GM18951 (cell line): ENCODE measurements at regions not wholly inside any gene's neighbourhood (a gene's known extent, or its start where the extent isn't known, plus 50 kb on each side); places are given as distances from the start of the nearest gene placed in this dataset.

Experiments
- POLR2A ChIP-seq: IDR thresholded peaks from 4 replicates; pipeline ENCODE4 v1.6.1; 2011; ENCODE audit warnings: mild to moderate bottlenecking; ENCODE audit not compliant: insufficient read length, insufficient read depth; ENCODE audit errors: extremely low read depth
- in situ Hi-C: fragments of 300-500 bp; cut with MboI; formaldehyde crosslinking; loops from one replicate; pipeline ENCODE4 v1.12.0; 2022; ENCODE audit warnings: low sequenced_read_pairs, mixed read lengths, inconsistent platforms; ENCODE audit not compliant: unreplicated experiment

- in situ Hi-C loops = no loop called here
Measured at GRCh38 chr15:47405365-47406162, 311.7 kb upstream of the SEMA6D start.

DNA sequence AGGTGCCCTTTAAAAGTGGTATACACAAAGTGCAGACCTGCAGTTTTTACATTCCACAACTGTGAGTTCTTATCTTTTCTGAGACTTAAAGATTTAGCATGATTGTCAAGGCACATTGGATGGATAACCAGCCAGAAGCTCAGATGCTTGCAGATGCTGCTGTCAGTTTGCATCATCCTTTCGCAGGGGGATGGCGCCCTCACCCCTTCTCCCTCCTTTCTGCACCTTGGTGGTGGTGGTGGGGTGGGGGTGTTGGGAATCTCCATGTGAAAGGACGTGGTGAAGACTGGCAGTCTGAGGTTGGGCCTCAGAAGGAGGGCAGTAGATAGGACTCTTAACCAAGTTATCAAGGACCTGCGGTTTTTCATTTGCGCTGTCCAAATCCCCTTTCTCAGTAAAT lies 309.6 kb upstream of the SEMA6D start:
- in situ Hi-C loops = no loop called here
- no peak for TF ChIP-seq POLR2A

More at GRCh38 chr15:47405365-47406162, 311.7 kb upstream of the SEMA6D start:
- no peak for TF ChIP-seq POLR2A

DNA sequence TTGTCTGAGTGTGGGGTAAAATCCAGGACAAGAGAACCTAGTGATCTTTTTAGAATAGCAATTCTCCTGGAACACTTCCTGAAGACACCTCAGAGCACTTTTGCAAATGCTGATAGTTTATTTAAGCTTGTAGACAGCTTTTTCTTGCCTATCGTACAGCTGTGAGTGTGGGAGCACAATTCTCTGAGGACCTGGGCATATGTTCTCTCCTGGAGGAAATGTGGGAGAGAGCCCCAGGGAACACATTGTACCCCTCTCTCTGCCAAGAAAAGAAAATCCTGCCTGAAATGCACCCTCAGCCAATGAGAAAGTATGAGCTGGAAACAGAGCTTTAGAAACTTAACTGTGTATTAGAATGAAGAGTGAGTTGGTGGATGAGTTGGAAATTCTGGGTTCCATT lies 308.3 kb upstream of the SEMA6D start:
- in situ Hi-C loops = no loop called here
- no peak for TF ChIP-seq POLR2A

DNA sequence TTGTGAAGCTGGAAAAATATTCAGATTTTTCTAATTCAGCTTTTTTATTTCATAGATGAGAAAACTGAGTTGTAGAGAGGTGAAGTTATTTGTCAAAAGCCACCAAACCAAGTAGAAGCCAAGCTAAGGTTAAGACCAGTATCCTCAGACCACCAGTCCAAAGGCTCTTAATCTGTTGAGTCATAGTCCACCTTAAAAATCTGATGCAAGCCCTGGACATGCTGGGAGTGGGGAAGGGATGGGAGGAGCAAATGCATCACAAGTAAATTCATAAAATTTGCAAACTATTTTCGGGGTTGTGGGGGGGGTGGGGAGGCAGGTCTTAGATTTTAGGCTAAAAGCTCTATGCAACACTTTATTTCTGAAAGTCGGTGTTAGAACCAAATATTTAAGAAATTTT lies 307.7 kb upstream of the SEMA6D start:
- in situ Hi-C loops = no loop called here
- TF ChIP-seq POLR2A = no peak

DNA sequence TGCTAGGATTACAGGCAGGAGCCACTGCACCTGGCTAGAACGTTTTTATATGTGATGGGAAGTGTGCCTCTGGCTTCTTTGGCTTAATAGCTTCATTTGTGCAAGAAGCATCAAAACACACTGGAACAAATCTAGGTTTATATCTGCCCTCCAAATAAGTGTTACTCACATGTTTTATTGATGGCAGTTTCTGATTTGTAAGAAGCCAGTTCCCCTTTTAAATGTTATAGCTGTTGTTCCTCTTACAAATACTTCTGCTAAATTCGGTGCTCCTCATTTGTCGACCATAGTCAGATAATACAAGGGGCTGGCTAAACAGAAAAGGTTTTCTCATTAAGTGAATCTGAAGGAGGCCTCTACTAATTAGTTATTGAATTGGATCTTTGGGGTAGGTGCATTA lies 307.1 kb upstream of the SEMA6D start:
- in situ Hi-C loops = no loop called here
- no peak for TF ChIP-seq POLR2A

DNA sequence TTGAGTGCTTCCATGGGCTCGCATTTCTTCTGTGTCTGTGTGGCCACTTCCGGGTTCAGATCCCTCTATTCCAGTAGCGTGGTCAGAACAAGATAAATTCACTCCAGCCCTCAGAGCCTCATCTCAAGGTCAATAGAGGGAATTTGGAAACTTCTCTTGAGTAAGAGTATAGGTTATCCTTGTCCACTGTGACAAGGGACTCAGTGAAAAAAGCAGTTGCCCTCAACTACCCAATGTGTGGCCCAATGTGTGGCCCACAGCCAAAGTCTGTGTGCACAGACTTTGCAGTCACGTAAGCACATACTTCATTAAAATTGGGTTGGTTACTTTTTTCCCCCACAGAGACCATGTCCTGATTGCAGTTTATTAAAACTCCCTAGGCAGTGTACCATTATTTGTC lies 305.6 kb upstream of the SEMA6D start:
- in situ Hi-C loops = no loop called here

GRCh38 chr15:47412136-47412535 lies 305.2 kb upstream of the SEMA6D start:
- TF ChIP-seq POLR2A = no peak
- in situ Hi-C loops = no loop called here

More for the DNA sequence above, 305.6 kb upstream of the SEMA6D start:
- no peak for TF ChIP-seq POLR2A

DNA sequence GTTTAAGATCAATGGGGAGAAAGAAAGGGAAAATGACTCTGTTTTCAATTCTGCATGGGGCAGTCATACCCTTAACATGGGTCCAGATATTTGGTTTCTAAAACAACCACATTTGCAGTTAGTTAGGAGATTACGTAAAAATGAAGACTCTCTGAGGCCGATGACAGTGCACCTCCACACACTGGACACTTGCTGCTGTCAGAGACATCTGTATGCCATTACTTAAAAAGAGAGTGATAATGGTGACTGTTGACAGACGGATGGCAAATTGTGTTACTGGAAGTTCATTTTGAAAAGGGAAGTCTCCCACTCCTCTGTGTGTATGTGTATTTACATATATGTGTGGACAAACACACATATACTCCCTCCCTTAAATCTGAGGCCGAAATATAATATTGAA lies 304.5 kb upstream of the SEMA6D start:
- TF ChIP-seq POLR2A = no peak
- in situ Hi-C loops = no loop called here

- in situ Hi-C loops = no loop called here
- TF ChIP-seq POLR2A = no peak
Measured at GRCh38 chr15:47414207-47414606, 303.1 kb upstream of the SEMA6D start.

DNA sequence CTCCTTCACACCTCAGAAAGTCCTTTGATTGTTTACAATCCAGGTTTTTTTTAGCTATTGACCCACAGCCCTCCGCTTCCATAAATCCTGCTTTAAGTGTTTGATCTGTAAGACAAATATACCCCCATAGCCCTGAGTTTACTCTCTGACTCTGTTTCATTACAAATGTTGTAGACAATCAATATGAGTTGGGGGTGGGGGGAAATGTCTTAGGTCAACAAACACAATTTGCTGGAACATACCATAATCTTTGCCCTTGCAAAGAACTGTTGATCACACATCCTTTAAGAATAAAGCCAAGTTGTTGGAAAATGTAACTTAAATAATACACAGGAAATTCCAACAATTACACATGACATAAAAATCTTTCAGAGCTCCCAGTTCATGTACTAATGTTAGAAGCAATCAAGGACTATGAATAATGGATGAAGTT lies 301.8 kb upstream of the SEMA6D start:
- in situ Hi-C loops = no loop called here
- TF ChIP-seq POLR2A = no peak

- in situ Hi-C loops = no loop called here
Measured at GRCh38 chr15:47422881-47423665, 294.2 kb upstream of the SEMA6D start.

GRCh38 chr15:47427463-47427862 lies 289.8 kb upstream of the SEMA6D start:
- no peak for TF ChIP-seq POLR2A
- in situ Hi-C loops = no loop called here

More at GRCh38 chr15:47422881-47423665, 294.2 kb upstream of the SEMA6D start:
- TF ChIP-seq POLR2A = no peak

- in situ Hi-C loops = no loop called here
- no peak for TF ChIP-seq POLR2A
Measured at GRCh38 chr15:47429376-47429775, 287.9 kb upstream of the SEMA6D start.

- no peak for TF ChIP-seq POLR2A
- in situ Hi-C loops = no loop called here
Measured at GRCh38 chr15:47431501-47431900, 285.8 kb upstream of the SEMA6D start.
